Activated naive CD8-positive, alpha-beta T cell treated with anti-CD3 and anti-CD28 coated beads for 36 hours (primary cell): ENCODE measurements at regions not wholly inside any gene's neighbourhood (a gene's known extent, or its start where the extent isn't known, plus 50 kb on each side); places are given as distances from the start of the nearest gene placed in this dataset.
"Not testable (repeated sequence)": the region's sequence is repeated elsewhere in the genome, so short reads cannot be mapped to it uniquely, and the experiment has no call there.

Experiments used
- DNase-seq: peaks from one replicate; pipeline ENCODE4 v3.0.0; 2021
- H3K27ac Mint-ChIP-seq: one replicate; pipeline ENCODE4 v1.8.0; 2022; ENCODE audit warnings: mild to moderate bottlenecking, moderate library complexity, mixed read lengths
- H3K27me3 Mint-ChIP-seq: one replicate; pipeline ENCODE4 v1.8.0; 2022; ENCODE audit warnings: mild to moderate bottlenecking, mixed read lengths
- H3K36me3 Mint-ChIP-seq: one replicate; pipeline ENCODE4 v1.8.0; 2021; ENCODE audit warnings: mild to moderate bottlenecking, mixed read lengths
- H3K4me1 Mint-ChIP-seq: one replicate; pipeline ENCODE4 v1.8.0; 2021; ENCODE audit warnings: mixed read lengths
- H3K4me3 Mint-ChIP-seq: one replicate; pipeline ENCODE4 v1.8.0; 2022; ENCODE audit warnings: mild to moderate bottlenecking, moderate library complexity, mixed read lengths
- H3K9me3 Mint-ChIP-seq: one replicate; pipeline ENCODE4 v1.8.0; 2022; ENCODE audit warnings: mixed read lengths

DNA sequence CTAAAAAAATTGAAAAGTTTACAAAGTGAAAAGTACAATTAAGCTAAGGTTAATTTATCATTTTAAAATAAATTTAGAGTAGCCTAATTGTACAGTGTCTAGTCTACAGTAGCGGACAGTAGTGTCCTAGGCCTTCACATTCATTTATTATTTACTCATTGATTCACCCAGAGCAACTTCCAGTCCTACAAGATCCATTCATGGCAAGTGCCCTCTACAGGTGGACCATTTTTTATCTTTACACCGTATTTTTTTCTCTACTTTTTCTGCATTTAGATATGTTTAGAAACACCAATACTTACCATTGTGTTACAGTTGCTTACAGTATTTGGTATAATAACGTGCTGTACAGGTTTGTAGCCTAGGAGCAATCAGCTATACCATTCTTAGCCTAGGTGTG lies 84.1 kb downstream of the TSN start:
- no peak for DNase-seq
- no peaks in the 10 kb centered on the region for H3K36me3 Mint-ChIP-seq
- no peaks in the 10 kb centered on the region for H3K9me3 Mint-ChIP-seq
- H3K27me3 Mint-ChIP-seq = no peaks in the 10 kb centered on the region
- no peaks in the 10 kb centered on the region for H3K4me1 Mint-ChIP-seq
- no peak overlapping the region for H3K27ac Mint-ChIP-seq
- no peak overlapping the region for H3K4me3 Mint-ChIP-seq

DNA sequence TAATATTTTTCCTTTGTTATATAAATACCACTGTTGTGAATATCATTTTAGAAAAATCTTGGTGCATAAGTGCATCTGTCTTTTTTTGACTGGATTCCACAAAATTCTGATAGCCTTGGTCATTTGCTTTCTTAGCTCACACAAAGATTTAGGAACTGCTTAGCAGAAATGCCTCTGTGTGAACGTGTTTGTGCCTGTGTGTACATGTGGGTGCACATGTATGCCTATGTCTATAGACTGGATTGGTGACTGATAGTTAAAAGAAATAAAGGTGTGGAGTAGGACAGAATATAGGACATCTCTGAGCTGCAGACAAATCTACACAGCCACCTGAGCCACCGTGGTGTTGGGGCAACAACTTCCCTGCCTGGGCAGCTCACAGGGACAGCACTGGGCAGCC lies 93.8 kb downstream of the TSN start:
- Mint-ChIP-seq H3K27me3 (peaks cover 8% of the 10 kb centered on the region), H3K4me1 (no peaks in the 10 kb centered on the region), H3K4me3 (no peak overlapping the region), H3K9me3 (peaks cover 1% of the 10 kb centered on the region), H3K36me3 (no peaks in the 10 kb centered on the region), H3K27ac (no peak overlapping the region)
- no peak for DNase-seq

DNA sequence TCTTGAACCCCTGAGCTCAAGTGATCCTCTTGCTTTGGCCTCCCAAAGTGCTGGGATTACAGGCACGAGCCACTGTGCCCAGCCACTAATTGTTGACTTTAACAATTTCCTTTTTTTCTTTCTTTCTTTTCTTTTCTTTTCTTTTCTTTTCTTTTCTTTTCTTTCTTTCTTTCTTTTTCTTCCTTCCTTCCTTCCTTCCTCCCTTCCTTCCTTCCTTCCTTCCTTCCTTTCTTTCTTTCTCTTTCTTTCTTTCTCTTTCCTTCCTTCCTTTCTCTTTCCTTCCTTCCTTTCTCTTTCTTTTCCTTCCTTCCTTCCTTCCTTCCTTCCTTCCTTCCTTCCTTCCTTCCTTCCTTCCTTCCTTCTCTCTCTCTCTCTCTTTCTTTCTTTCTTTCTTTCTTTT lies 97.7 kb downstream of the TSN start:
- not testable (repeated sequence) for H3K4me1 Mint-ChIP-seq, DNase-seq, H3K36me3 Mint-ChIP-seq, H3K27ac Mint-ChIP-seq, H3K4me3 Mint-ChIP-seq, H3K9me3 Mint-ChIP-seq
- peaks cover 29% of the 10 kb centered on the region for H3K27me3 Mint-ChIP-seq

GRCh38 chr2:121855510-121855909 lies 100.1 kb downstream of the TSN start:
- H3K27me3 Mint-ChIP-seq = peaks cover 46% of the 10 kb centered on the region
- no peak overlapping the region for H3K27ac Mint-ChIP-seq
- H3K4me1 Mint-ChIP-seq = no peaks in the 10 kb centered on the region
- H3K36me3 Mint-ChIP-seq = no peaks in the 10 kb centered on the region
- H3K4me3 Mint-ChIP-seq = no peak overlapping the region
- H3K9me3 Mint-ChIP-seq = peaks cover 3% of the 10 kb centered on the region
- DNase-seq = no peak

- H3K27me3 Mint-ChIP-seq = peaks cover 55% of the 10 kb centered on the region
- H3K27ac Mint-ChIP-seq = no peak overlapping the region
- H3K36me3 Mint-ChIP-seq = no peaks in the 10 kb centered on the region
- H3K9me3 Mint-ChIP-seq = peaks cover 3% of the 10 kb centered on the region
- DNase-seq = no peak
- H3K4me1 Mint-ChIP-seq = no peaks in the 10 kb centered on the region
- no peak overlapping the region for H3K4me3 Mint-ChIP-seq
Measured at GRCh38 chr2:121856360-121856759, 100.9 kb downstream of the TSN start.

DNA sequence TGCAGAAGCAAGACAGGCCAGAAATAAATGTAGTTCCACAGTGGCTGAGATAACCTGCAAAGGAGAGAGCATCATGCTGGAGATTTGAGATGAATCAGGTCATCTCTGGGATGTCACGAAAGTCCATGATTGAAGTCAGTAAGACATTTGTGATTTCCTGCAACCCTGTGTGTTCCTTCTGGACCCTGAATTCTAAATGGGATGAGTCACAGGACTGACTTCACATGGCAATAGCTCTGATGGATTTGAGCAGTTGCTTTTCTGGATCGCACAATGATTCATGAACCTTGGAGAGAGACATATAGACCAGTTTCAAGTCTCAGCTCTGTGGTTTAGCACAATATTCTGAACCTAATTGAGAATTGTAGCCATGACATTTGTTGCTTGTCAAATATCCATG lies 102.9 kb downstream of the TSN start:
- Mint-ChIP-seq H3K9me3 (peaks cover 3% of the 10 kb centered on the region), H3K36me3 (no peaks in the 10 kb centered on the region), H3K27ac (no peak overlapping the region), H3K4me3 (no peak overlapping the region), H3K27me3 (peaks cover 48% of the 10 kb centered on the region), H3K4me1 (no peaks in the 10 kb centered on the region)
- DNase-seq = no peak

DNA sequence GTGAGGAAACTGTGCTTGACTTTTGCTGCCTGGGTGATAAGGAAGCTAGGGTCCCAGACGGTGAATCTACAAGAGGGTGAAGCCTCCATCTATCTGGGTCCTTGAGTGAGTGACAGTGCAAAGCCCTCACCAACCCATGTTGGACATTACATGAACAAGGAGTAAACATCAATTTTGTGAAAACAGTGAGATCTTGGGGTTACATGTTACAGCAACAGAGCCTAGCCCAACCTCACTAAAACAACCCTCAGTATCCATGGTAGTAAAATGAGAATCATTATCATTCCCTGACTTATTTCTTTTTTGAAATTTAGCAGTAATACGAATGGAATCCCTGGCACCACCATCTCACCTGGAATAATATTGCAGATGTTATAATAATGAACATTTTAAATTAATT lies 103.4 kb downstream of the TSN start:
- no peaks in the 10 kb centered on the region for H3K36me3 Mint-ChIP-seq
- H3K27me3 Mint-ChIP-seq = peaks cover 51% of the 10 kb centered on the region
- no peaks in the 10 kb centered on the region for H3K4me1 Mint-ChIP-seq
- peaks cover 3% of the 10 kb centered on the region for H3K9me3 Mint-ChIP-seq
- no peak overlapping the region for H3K4me3 Mint-ChIP-seq
- no peak for DNase-seq
- no peak overlapping the region for H3K27ac Mint-ChIP-seq

- Mint-ChIP-seq H3K9me3 (peaks cover 2% of the 10 kb centered on the region), H3K27ac (no peak overlapping the region), H3K36me3 (no peaks in the 10 kb centered on the region), H3K27me3 (peaks cover 47% of the 10 kb centered on the region), H3K4me1 (no peaks in the 10 kb centered on the region), H3K4me3 (no peak overlapping the region)
- DNase-seq = no peak
Measured at GRCh38 chr2:121860033-121860757, 104.7 kb downstream of the TSN start.

DNA sequence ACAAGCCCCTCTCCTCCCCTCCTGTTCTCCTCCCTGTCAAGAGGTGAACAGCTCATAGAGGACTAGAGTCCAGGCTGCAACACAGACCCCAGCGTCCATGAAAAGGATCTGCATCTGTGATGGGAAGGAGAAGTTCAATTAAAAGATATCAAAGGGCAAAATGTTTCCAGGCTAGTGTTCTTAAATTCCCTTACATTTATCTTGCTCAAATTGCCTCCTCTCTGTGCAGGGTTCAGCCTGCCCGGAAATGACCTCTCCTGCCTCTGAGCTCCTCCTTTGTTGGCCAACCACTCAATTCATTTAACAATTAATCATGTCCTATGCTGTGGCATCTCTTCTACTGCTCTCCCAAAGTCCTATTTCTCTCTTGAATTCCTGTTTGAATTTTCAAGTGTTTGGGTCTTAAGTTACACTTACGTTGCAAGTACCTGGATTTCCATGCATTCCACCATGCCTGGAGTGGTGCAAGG lies 105.3 kb downstream of the TSN start:
- H3K4me1 Mint-ChIP-seq = no peaks in the 10 kb centered on the region
- no peak for DNase-seq
- H3K9me3 Mint-ChIP-seq = peaks cover 2% of the 10 kb centered on the region
- no peak overlapping the region for H3K27ac Mint-ChIP-seq
- H3K4me3 Mint-ChIP-seq = no peak overlapping the region
- H3K27me3 Mint-ChIP-seq = peaks cover 46% of the 10 kb centered on the region
- no peaks in the 10 kb centered on the region for H3K36me3 Mint-ChIP-seq

DNA sequence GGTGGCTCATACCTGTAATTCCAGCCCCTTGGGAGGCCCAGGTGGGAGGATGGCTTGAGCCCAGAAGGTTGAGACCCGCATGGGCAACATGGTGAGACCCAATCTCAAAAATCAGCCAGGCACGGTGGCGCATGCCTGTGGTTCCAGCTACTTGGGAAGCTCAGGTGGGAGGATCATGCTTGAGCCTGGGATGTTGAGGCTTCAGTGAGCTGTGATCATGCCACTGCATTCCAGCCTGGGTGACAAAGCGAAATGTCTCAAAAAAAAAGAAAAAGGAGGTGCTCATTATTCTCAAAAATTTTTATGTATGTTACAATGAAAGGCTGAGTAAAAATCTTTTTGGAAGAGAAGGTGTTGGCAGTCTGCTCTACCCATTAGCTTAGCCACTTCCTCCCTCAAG lies 106.8 kb downstream of the TSN start:
- peaks cover 2% of the 10 kb centered on the region for H3K9me3 Mint-ChIP-seq
- no peak overlapping the region for H3K4me3 Mint-ChIP-seq
- H3K27me3 Mint-ChIP-seq = peaks cover 37% of the 10 kb centered on the region
- no peak for DNase-seq
- H3K4me1 Mint-ChIP-seq = no peaks in the 10 kb centered on the region
- H3K27ac Mint-ChIP-seq = no peak overlapping the region
- H3K36me3 Mint-ChIP-seq = no peaks in the 10 kb centered on the region

DNA sequence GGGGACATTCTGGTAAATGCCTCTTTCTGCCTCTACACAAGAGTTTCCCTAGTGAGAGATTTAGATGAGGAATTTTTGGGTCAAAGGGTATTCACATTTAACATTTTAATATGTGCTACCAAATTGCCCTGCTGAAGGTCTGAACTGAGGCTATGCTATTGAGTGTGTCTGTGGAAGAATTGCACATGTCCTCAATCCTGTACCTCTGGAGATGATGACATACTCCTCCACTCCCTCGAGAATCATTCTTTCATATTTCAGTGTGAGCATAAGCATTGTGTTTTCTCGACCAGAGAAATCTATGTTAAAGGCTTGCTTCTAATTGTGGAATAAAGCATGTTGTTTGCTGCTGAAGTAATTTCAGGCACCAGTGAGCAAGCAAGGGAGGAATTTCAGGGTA lies 110.5 kb downstream of the TSN start:
- Mint-ChIP-seq H3K27ac (no peak overlapping the region), H3K27me3 (peaks cover 10% of the 10 kb centered on the region), H3K36me3 (no peaks in the 10 kb centered on the region), H3K9me3 (peaks cover 2% of the 10 kb centered on the region), H3K4me1 (no peaks in the 10 kb centered on the region), H3K4me3 (no peak overlapping the region)
- DNase-seq = no peak

- Mint-ChIP-seq H3K9me3 (peaks cover 2% of the 10 kb centered on the region), H3K27me3 (peaks cover 4% of the 10 kb centered on the region), H3K36me3 (no peaks in the 10 kb centered on the region), H3K27ac (no peak overlapping the region), H3K4me1 (no peaks in the 10 kb centered on the region), H3K4me3 (no peak overlapping the region)
- no peak for DNase-seq
Measured at GRCh38 chr2:121866789-121867188, 111.3 kb downstream of the TSN start.

DNA sequence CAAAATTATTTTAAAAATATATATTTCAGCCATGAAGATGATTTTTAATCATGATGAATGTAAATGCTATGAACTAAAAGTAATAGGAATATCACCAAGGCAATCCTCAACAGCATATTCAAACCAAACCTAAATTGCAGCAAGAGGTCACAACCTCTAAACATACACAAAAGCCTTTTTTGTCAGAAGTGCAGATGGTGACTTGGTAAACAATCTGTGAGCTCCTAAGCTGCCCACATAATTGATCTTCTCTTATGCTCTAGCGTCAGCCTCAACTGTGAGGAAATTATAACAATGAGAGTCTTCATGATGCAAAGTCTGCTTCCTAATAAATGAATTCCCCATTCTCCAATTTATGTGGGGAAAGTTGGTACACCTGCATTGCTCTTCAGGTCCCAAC lies 113.2 kb downstream of the TSN start:
- Mint-ChIP-seq H3K27ac (no peak overlapping the region), H3K27me3 (peaks cover 6% of the 10 kb centered on the region), H3K4me3 (no peak overlapping the region)

GRCh38 chr2:121869363-121869762 lies 113.9 kb downstream of the TSN start:
- no peak for DNase-seq
- H3K4me1 Mint-ChIP-seq = no peaks in the 10 kb centered on the region
- no peaks in the 10 kb centered on the region for H3K9me3 Mint-ChIP-seq
- H3K4me3 Mint-ChIP-seq = no peak overlapping the region
- H3K27me3 Mint-ChIP-seq = peaks cover 3% of the 10 kb centered on the region
- H3K36me3 Mint-ChIP-seq = no peaks in the 10 kb centered on the region
- no peak overlapping the region for H3K27ac Mint-ChIP-seq

More for the DNA sequence above, 113.2 kb downstream of the TSN start:
- Mint-ChIP-seq H3K9me3 (peaks cover 2% of the 10 kb centered on the region), H3K4me1 (no peaks in the 10 kb centered on the region), H3K36me3 (no peaks in the 10 kb centered on the region)
- DNase-seq = no peak

GRCh38 chr2:121869873-121870272 lies 114.4 kb downstream of the TSN start:
- no peaks in the 10 kb centered on the region for H3K4me1 Mint-ChIP-seq
- H3K27me3 Mint-ChIP-seq = peaks cover 3% of the 10 kb centered on the region
- no peak overlapping the region for H3K4me3 Mint-ChIP-seq
- H3K36me3 Mint-ChIP-seq = no peaks in the 10 kb centered on the region
- DNase-seq = no peak
- H3K9me3 Mint-ChIP-seq = no peaks in the 10 kb centered on the region
- H3K27ac Mint-ChIP-seq = no peak overlapping the region

DNA sequence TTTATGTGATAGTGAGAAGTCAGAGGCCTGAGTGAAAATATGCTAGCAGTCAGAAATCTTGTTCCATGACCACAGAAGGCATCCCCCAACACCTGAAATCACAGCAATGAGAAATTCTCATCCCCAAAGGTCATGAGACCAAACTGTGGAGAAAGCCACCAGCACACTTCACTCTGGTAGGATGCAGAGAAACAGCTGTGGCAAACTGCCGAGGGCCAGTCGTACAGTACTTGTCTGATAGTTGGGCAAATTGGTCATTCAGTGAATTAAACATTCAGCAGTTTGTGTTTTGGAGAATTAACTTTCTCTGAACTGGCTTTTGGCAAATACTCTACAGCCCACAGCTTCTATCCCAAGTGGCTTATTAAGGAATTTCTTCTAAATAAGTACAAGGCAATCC lies 117.2 kb downstream of the TSN start:
- DNase-seq = no peak
- no peak overlapping the region for H3K27ac Mint-ChIP-seq
- H3K27me3 Mint-ChIP-seq = peaks cover 3% of the 10 kb centered on the region
- H3K4me3 Mint-ChIP-seq = no peak overlapping the region
- H3K36me3 Mint-ChIP-seq = no peaks in the 10 kb centered on the region
- no peaks in the 10 kb centered on the region for H3K4me1 Mint-ChIP-seq
- H3K9me3 Mint-ChIP-seq = no peaks in the 10 kb centered on the region
